ENCODE measurements at regions not wholly inside any gene's neighbourhood (a gene's known extent, or its start where the extent isn't known, plus 50 kb on each side); places are given as distances from the start of the nearest gene placed in this dataset.

GRCh38 chr6:167580619-167580911, 246.1 kb upstream of the AFDN start:
- H2AFZ ChIP-seq (ENCODE audit: low read depth, low read length, poor library complexity, severe bottlenecking), result no peak overlapping the region
- TF ChIP-seq, protein P1, sequence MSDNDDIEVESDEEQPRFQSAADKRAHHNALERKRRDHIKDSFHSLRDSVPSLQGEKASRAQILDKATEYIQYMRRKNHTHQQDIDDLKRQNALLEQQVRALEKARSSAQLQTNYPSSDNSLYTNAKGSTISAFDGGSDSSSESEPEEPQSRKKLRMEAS (IDR thresholded peaks at IDR 0.05), result no peak
- TF ChIP-seq EGR1 (IDR thresholded peaks at IDR 0.05; ENCODE audit: low read depth) (no peak), POLR2A (IDR thresholded peaks at IDR 0.05; ENCODE audit: borderline replicate concordance, extremely low read depth, insufficient read depth, insufficient read length) (no peak), EZH2phosphoT487 (IDR thresholded peaks at IDR 0.05; ENCODE audit: borderline replicate concordance) (no peak)
- ChIA-PET RAD21 (ENCODE audit: low non-redundant PET in 1 of 2, low total read pairs in 2 of 2, uncharacterized antibody in 2 of 2, unreplicated experiment in 2 of 2) (no interaction called here), POLR2A (no interaction called here), CTCF (no interaction called here)
- H3K27ac ChIP-seq (ENCODE audit: low read depth, low read length), result no peak overlapping the region
- no peak overlapping the region for H3K9ac ChIP-seq (ENCODE audit: low read length)
- H3K4me2 ChIP-seq (ENCODE audit: low read length), result no peak overlapping the region
- BruUV-seq (replicated peaks), result no TSS peak
- H3K4me1 ChIP-seq (ENCODE audit: control insufficient read depth in 1 of 2, insufficient read depth in 2 of 2, low read length in 2 of 2), result no peaks in the 10 kb centered on the region
- no peaks in the 10 kb centered on the region for H3K79me2 ChIP-seq (ENCODE audit: insufficient read depth, low read length)
- H3K27me3 ChIP-seq (ENCODE audit: insufficient read depth, low read length), result no peaks in the 10 kb centered on the region
- DNase-seq (ENCODE audit: low read depth, low spot score) (no peak), ATAC-seq (no peak)
- no peaks in the 10 kb centered on the region for H3K9me2 ChIP-seq (ENCODE audit: insufficient read depth)
- H3K9me3 ChIP-seq (ENCODE audit: control insufficient read depth in 1 of 2, insufficient read depth in 1 of 2, low read depth in 1 of 2, low read length in 2 of 2), result no peaks in the 10 kb centered on the region
- no peaks in the 10 kb centered on the region for H3K36me3 ChIP-seq (ENCODE audit: control insufficient read depth in 1 of 2, insufficient read depth in 2 of 2, low read length in 2 of 2)
- H3K4me3 ChIP-seq (replicated peaks in 1 of 2; ENCODE audit: low read depth in 1 of 2, low read length in 2 of 2), result no peak overlapping the region
- intact Hi-C loops (cut with micrococcal nuclease), result no loop called here
- H4K20me1 ChIP-seq (ENCODE audit: insufficient read depth), result no peaks in the 10 kb centered on the region

DNA sequence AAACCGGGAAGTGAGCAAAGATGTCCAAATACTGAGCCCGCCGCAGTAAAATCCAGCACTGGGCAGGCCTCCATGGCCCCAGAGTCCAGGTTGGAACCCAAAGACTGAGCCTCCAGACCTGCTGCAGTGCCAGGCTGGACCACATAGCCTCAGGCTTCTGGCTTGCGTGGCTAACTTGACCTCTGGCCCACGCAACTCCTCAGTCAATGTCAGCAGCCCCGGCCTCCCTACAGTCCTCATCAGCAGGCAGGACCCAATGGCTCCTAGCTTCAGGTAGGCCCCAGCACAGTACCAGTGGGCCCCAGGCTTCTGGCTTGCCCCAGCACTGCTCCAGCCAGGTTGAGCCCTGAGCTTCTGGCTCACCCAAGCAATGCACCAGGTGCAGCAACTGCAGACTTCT, 245.1 kb upstream of the AFDN start:
- no peak for ATAC-seq
- Histone ChIP-seq H4K20me1 (ENCODE audit: insufficient read depth) (no peaks in the 10 kb centered on the region), H3K9me2 (ENCODE audit: insufficient read depth) (no peaks in the 10 kb centered on the region), H3K27me3 (ENCODE audit: insufficient read depth, low read length) (no peaks in the 10 kb centered on the region), H3K79me2 (ENCODE audit: insufficient read depth, low read length) (no peaks in the 10 kb centered on the region), H3K9ac (ENCODE audit: low read length) (no peak overlapping the region), H3K4me3 (replicated peaks in 1 of 2; ENCODE audit: low read depth in 1 of 2, low read length in 2 of 2) (no peak overlapping the region), H3K4me2 (ENCODE audit: low read length) (no peak overlapping the region), H3K9me3 (ENCODE audit: control insufficient read depth in 1 of 2, insufficient read depth in 1 of 2, low read depth in 1 of 2, low read length in 2 of 2) (no peaks in the 10 kb centered on the region), H3K27ac (ENCODE audit: low read depth, low read length) (no peak overlapping the region), H3K36me3 (ENCODE audit: control insufficient read depth in 1 of 2, insufficient read depth in 2 of 2, low read length in 2 of 2) (no peaks in the 10 kb centered on the region), H3K4me1 (ENCODE audit: control insufficient read depth in 1 of 2, insufficient read depth in 2 of 2, low read length in 2 of 2) (no peaks in the 10 kb centered on the region), H2AFZ (ENCODE audit: low read depth, low read length, poor library complexity, severe bottlenecking) (no peak overlapping the region)
- no TSS peak for BruUV-seq (replicated peaks)
- CTCF ChIA-PET, result no interaction called here
- TF ChIP-seq POLR2A (IDR thresholded peaks at IDR 0.05; ENCODE audit: borderline replicate concordance, extremely low read depth, insufficient read depth, insufficient read length) (no peak), ELF1 (IDR thresholded peaks at IDR 0.05; ENCODE audit: borderline replicate concordance, low read depth) (no peak), ZNF274 (IDR thresholded peaks at IDR 0.05; ENCODE audit: low read depth, low read length) (no peak)
- TF ChIP-seq, protein P2, sequence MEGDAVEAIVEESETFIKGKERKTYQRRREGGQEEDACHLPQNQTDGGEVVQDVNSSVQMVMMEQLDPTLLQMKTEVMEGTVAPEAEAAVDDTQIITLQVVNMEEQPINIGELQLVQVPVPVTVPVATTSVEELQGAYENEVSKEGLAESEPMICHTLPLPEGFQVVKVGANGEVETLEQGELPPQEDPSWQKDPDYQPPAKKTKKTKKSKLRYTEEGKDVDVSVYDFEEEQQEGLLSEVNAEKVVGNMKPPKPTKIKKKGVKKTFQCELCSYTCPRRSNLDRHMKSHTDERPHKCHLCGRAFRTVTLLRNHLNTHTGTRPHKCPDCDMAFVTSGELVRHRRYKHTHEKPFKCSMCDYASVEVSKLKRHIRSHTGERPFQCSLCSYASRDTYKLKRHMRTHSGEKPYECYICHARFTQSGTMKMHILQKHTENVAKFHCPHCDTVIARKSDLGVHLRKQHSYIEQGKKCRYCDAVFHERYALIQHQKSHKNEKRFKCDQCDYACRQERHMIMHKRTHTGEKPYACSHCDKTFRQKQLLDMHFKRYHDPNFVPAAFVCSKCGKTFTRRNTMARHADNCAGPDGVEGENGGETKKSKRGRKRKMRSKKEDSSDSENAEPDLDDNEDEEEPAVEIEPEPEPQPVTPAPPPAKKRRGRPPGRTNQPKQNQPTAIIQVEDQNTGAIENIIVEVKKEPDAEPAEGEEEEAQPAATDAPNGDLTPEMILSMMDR (IDR thresholded peaks at IDR 0.05 in 2 of 3, conservative IDR thresholded peaks at IDR 0.05 in 1 of 3; ENCODE audit: borderline replicate concordance in 1 of 3, insufficient read depth in 1 of 3, low read depth in 2 of 3, low read length in 2 of 3), result no peak
- TF ChIP-seq, protein P1 (IDR thresholded peaks at IDR 0.05), result no peak
- TF ChIP-seq, protein P3, sequence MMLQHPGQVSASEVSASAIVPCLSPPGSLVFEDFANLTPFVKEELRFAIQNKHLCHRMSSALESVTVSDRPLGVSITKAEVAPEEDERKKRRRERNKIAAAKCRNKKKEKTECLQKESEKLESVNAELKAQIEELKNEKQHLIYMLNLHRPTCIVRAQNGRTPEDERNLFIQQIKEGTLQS (IDR thresholded peaks at IDR 0.05), result no peak
- intact Hi-C loops (cut with micrococcal nuclease), result no loop called here
- POLR2A ChIA-PET, result no interaction called here
- RAD21 ChIA-PET (ENCODE audit: low non-redundant PET in 1 of 2, low total read pairs in 2 of 2, uncharacterized antibody in 2 of 2, unreplicated experiment in 2 of 2), result no interaction called here
- DNase-seq (ENCODE audit: low read depth, low spot score), result no peak

All from HCT116 (cell line).